ENCODE measurements at regions not wholly inside any gene's neighbourhood (a gene's known extent, or its start where the extent isn't known, plus 50 kb on each side); places are given as distances from the start of the nearest gene placed in this dataset.

GRCh38 chr20:1758765-1759164 is 101.2 kb upstream of the SIRPG start:
- dilution Hi-C loops (cut with HindIII; ENCODE audit: low sequenced_read_pairs, unreplicated experiment), result no loop called here

More at GRCh38 chr20:1758765-1759164, 101.2 kb upstream of the SIRPG start:
- peaks cover 2% of the 10 kb centered on the region for H3K4me1 ChIP-seq (ENCODE audit: control insufficient read depth, insufficient read depth, low read length)
- H2BK5ac ChIP-seq (ENCODE audit: low read depth, low read length, poor library complexity, severe bottlenecking), result no peak overlapping the region
- no peaks in the 10 kb centered on the region for H3K36me3 ChIP-seq (ENCODE audit: control insufficient read depth, insufficient read depth, low read length)
- ChIA-PET CTCF (no interaction called here), POLR2A (ENCODE audit: unreplicated experiment) (no interaction called here)
- no peak overlapping the region for H4K8ac ChIP-seq (ENCODE audit: low read depth in 2 of 2, low read length in 2 of 2)
- no peak overlapping the region for H3K18ac ChIP-seq (ENCODE audit: low read depth, low read length)
- ATAC-seq (ENCODE audit: low read depth), result no peak
- no peaks in the 10 kb centered on the region for H4K20me1 ChIP-seq (ENCODE audit: insufficient read depth, low read length)
- no peak overlapping the region for H2BK120ac ChIP-seq (ENCODE audit: low read depth, low read length)
- no TSS peak for BruUV-seq (replicated peaks)
- H4K91ac ChIP-seq (ENCODE audit: insufficient read depth, low read depth, low read length), result no peak overlapping the region
- H3K9ac ChIP-seq (ENCODE audit: low read depth, low read length), result no peak overlapping the region
- H3K23ac ChIP-seq (ENCODE audit: low read depth, low read length), result no peak overlapping the region
- no peak overlapping the region for H3K56ac ChIP-seq (ENCODE audit: extremely low read depth, insufficient read depth, low read length)
- H3K9me3 ChIP-seq (ENCODE audit: control insufficient read depth, insufficient read depth, low read length), result no peaks in the 10 kb centered on the region
- H2AK5ac ChIP-seq (ENCODE audit: low read depth, low read length), result no peak overlapping the region
- H3K4me3 ChIP-seq (ENCODE audit: insufficient read depth, low read depth, low read length), result no peak overlapping the region
- H2BK20ac ChIP-seq (ENCODE audit: low read depth, low read length), result no peak overlapping the region
- WGBS, 2 experiments (ENCODE audit: extremely low coverage in 2 of 2, insufficient read length in 1 of 2), result no CpG with 5 or more reads among the region's 2 CpGs
- H3K27ac ChIP-seq (ENCODE audit: insufficient read depth, low read length), result no peak overlapping the region
- no peak for TF ChIP-seq RAD21 (IDR thresholded peaks at IDR 0.05; ENCODE audit: low read length)
- TF ChIP-seq MXI1 (IDR thresholded peaks at IDR 0.05; ENCODE audit: borderline replicate concordance, low read depth, low read length), result no peak
- no peak for TF ChIP-seq MAFK (IDR thresholded peaks at IDR 0.05; ENCODE audit: low read depth, low read length)
- no peak for TF ChIP-seq FOS (IDR thresholded peaks at IDR 0.05; ENCODE audit: low read depth, low read length)
- TF ChIP-seq ELK1 (IDR thresholded peaks at IDR 0.05; ENCODE audit: borderline replicate concordance, low read depth, low read length), result no peak
- TF ChIP-seq MAZ (IDR thresholded peaks at IDR 0.05; ENCODE audit: borderline replicate concordance, low read depth, low read length), result no peak
- TF ChIP-seq SMC3 (IDR thresholded peaks at IDR 0.05; ENCODE audit: low read depth, low read length), result no peak
- TF ChIP-seq CEBPB (IDR thresholded peaks at IDR 0.05; ENCODE audit: low read depth, low read length), result no peak
- TF ChIP-seq CTCF (conservative IDR thresholded peaks at IDR 0.05; ENCODE audit: low read depth, low read length), result no peak
- no peak for TF ChIP-seq POLR2A (IDR thresholded peaks at IDR 0.05; ENCODE audit: low read depth, low read length)
- no peak for TF ChIP-seq RFX5 (IDR thresholded peaks at IDR 0.05; ENCODE audit: low read depth, low read length)
- TF ChIP-seq RCOR1 (IDR thresholded peaks at IDR 0.05; ENCODE audit: insufficient replicate concordance, low read length), result no peak
- no peak for TF ChIP-seq USF2 (IDR thresholded peaks at IDR 0.05; ENCODE audit: low read depth, low read length)
- no peak for TF ChIP-seq CHD1 (IDR thresholded peaks at IDR 0.05; ENCODE audit: low read depth, low read length)
- TF ChIP-seq NFE2L2 (IDR thresholded peaks at IDR 0.05; ENCODE audit: low read depth, low read length), result no peak
- no peak for TF ChIP-seq BHLHE40 (IDR thresholded peaks at IDR 0.05; ENCODE audit: low read depth, low read length)
- no peak overlapping the region for H2BK15ac ChIP-seq (ENCODE audit: low read depth, low read length)
- no peak overlapping the region for H4K5ac ChIP-seq (ENCODE audit: low read depth, low read length)
- no peak overlapping the region for H3K4ac ChIP-seq (ENCODE audit: low read depth, low read length)
- no peaks in the 10 kb centered on the region for H3K9me1 ChIP-seq (ENCODE audit: insufficient read depth, low read length)
- in situ Hi-C loops (cut with MboI; ENCODE audit: low sequenced_read_pairs), result loop anchor here (25.0 kb wide), 1 partner anchor 704 kb away; the partner anchor contains the start of gene SNRPB
- H3K27me3 ChIP-seq (ENCODE audit: control insufficient read depth, insufficient read depth, low read length), result peaks cover 4% of the 10 kb centered on the region
- no peak overlapping the region for H3K14ac ChIP-seq (replicated peaks; ENCODE audit: low read depth, low read length)
- H3K4me2 ChIP-seq (ENCODE audit: low read depth, low read length), result no peak overlapping the region
- H3K79me1 ChIP-seq (ENCODE audit: low read depth in 1 of 2, low read length in 2 of 2), result no peaks in the 10 kb centered on the region
- H2AK9ac ChIP-seq (replicated peaks; ENCODE audit: low read depth, low read length, poor library complexity), result no peak overlapping the region
- DNase-seq, result no peak
- H2AFZ ChIP-seq (replicated peaks; ENCODE audit: low read length, poor library complexity), result no peak overlapping the region
- intact Hi-C loops (cut with micrococcal nuclease), result no loop called here

Data from IMR-90 (cell line).